ENCODE measurements at regions not wholly inside any gene's neighbourhood (a gene's known extent, or its start where the extent isn't known, plus 50 kb on each side); places are given as distances from the start of the nearest gene placed in this dataset.

GRCh38 chr5:174315871-174316270 is 270.4 kb downstream of the NSG2 start:
- no peak for TF ChIP-seq CTCF (IDR thresholded peaks at IDR 0.05)
- no peak for TF ChIP-seq EP300 (IDR thresholded peaks at IDR 0.05)
- TF ChIP-seq POLR2A (IDR thresholded peaks at IDR 0.05): no peak
